ENCODE measurements at regions not wholly inside any gene's neighbourhood (a gene's known extent, or its start where the extent isn't known, plus 50 kb on each side); places are given as distances from the start of the nearest gene placed in this dataset.
"Not testable (repeated sequence)": the region's sequence is repeated elsewhere in the genome, so short reads cannot be mapped to it uniquely, and the experiment has no call there.

DNA sequence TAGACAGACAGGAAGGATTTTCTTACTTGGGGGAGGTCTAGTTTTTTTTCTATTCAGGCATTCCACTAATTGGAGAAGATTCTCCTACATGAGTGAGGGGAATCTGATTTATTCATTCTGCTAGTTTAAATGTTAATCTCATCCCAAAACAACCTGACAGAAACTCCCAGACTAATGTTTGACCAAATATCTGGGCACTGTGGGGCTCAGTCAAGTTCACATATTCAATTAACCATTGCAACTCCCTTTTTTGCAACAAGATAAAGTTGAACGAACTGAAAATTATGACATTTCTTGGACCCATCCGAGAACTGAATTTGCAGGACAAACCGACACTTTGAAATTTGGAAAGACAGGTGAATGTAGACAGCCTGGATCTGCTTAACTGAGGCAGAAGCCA lies 194.4 kb upstream of the PTER start:
- intact Hi-C loops (cut with DNase I), result no loop called here
- DNase-seq (no peak), ATAC-seq (no peak)
- Histone ChIP-seq H3K27me3 (no peaks in the 10 kb centered on the region), H3K4me3 (no peak overlapping the region), H3K9me3 (no peaks in the 10 kb centered on the region), H3K4me1 (no peaks in the 10 kb centered on the region), H3K27ac (no peak overlapping the region), H3K36me3 (no peaks in the 10 kb centered on the region)
- TF ChIP-seq, protein P1, sequence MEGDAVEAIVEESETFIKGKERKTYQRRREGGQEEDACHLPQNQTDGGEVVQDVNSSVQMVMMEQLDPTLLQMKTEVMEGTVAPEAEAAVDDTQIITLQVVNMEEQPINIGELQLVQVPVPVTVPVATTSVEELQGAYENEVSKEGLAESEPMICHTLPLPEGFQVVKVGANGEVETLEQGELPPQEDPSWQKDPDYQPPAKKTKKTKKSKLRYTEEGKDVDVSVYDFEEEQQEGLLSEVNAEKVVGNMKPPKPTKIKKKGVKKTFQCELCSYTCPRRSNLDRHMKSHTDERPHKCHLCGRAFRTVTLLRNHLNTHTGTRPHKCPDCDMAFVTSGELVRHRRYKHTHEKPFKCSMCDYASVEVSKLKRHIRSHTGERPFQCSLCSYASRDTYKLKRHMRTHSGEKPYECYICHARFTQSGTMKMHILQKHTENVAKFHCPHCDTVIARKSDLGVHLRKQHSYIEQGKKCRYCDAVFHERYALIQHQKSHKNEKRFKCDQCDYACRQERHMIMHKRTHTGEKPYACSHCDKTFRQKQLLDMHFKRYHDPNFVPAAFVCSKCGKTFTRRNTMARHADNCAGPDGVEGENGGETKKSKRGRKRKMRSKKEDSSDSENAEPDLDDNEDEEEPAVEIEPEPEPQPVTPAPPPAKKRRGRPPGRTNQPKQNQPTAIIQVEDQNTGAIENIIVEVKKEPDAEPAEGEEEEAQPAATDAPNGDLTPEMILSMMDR (IDR thresholded peaks at IDR 0.05), result no peak

DNA sequence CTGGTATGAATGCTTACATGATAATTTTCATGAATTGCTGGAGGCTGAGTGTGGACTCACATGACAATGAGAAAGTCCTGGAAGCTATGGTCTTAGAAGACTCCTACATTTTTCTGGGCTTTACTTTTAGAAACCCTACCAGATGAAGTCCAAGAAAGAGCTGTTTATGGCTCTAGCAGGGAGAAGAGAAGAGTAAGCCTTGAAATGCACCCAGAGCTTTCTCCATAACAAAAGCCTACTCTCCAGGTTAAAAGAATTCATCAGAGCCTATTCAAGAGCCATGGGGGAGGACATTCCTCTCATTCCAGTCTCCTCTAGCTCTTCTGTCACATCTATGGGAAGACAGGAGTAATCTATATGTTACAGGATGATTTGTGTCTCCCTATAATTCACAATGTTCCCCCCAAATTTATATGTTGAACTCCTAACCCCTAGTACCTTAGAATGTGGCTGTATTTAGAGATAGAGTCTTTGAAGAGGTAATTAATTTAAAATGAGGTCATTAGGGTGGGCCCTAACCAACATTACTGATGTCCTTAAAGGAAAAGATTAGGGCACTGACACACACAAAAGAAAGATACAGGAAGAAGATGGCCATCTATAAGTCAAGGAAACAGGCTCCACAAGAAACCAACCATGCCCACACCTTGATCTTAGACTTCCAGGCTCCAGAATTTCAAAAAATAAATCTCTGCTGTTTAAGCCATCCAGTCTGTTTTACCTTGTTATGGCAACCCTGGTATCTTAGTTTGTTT lies 193.8 kb upstream of the PTER start:
- no peaks in the 10 kb centered on the region for H3K27me3 ChIP-seq
- no peak overlapping the region for H3K27ac ChIP-seq
- H3K9me3 ChIP-seq, result no peaks in the 10 kb centered on the region
- no peak overlapping the region for H3K4me3 ChIP-seq
- no peaks in the 10 kb centered on the region for H3K36me3 ChIP-seq
- intact Hi-C loops (cut with DNase I), result no loop called here
- ATAC-seq (no peak), DNase-seq (no peak)
- TF ChIP-seq, protein P1 (IDR thresholded peaks at IDR 0.05), result no peak
- no peaks in the 10 kb centered on the region for H3K4me1 ChIP-seq

DNA sequence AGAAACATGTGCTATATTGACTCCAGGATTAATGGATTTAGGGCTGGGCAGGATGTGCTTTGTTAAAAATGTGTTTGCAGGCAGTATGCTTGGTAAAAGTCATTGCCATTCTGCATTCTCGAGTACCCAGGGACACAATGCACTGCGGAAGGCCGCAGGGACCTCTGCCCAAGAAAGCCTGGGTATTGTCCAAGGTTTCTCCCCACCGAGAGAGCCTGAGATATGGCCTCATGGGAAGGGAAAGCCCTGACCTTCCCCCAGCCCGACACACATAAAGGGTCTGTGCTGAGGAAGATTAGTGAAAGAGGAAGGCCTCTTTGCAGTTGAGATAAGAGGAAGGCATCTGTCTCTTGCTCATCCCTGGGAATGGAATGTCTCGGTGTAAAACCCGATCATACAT lies 186.7 kb upstream of the PTER start:
- H3K4me3 ChIP-seq; H3K4me1 ChIP-seq; H3K27ac ChIP-seq; DNase-seq; H3K27me3 ChIP-seq; H3K9me3 ChIP-seq; intact Hi-C loops (cut with DNase I); ATAC-seq; H3K36me3 ChIP-seq: not testable (repeated sequence)

DNA sequence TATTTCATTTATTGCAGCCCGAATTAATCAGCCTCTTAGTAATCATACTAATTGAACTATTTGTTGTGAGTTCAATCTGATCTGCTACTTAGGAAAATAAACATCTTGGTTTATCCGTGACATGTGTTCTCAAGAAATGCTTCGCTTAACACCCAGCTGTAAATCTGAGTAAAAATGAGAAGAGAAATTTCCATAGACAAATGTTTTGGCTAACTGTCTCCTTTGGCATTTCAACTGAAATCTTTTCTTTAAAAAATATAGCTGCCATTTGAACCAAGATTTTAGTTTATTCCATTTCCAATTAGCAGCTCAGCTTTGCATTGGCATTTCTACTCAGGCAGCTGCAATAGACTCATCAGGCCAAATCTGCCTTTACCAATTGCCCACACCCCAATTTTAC lies 180.5 kb upstream of the PTER start:
- TF ChIP-seq, protein P1 (IDR thresholded peaks at IDR 0.05), result no peak
- Histone ChIP-seq H3K4me1 (no peaks in the 10 kb centered on the region), H3K36me3 (no peaks in the 10 kb centered on the region), H3K9me3 (no peaks in the 10 kb centered on the region), H3K27ac (no peak overlapping the region), H3K4me3 (no peak overlapping the region), H3K27me3 (no peaks in the 10 kb centered on the region)
- no peak for DNase-seq
- intact Hi-C loops (cut with DNase I), result no loop called here
- no peak for ATAC-seq

DNA sequence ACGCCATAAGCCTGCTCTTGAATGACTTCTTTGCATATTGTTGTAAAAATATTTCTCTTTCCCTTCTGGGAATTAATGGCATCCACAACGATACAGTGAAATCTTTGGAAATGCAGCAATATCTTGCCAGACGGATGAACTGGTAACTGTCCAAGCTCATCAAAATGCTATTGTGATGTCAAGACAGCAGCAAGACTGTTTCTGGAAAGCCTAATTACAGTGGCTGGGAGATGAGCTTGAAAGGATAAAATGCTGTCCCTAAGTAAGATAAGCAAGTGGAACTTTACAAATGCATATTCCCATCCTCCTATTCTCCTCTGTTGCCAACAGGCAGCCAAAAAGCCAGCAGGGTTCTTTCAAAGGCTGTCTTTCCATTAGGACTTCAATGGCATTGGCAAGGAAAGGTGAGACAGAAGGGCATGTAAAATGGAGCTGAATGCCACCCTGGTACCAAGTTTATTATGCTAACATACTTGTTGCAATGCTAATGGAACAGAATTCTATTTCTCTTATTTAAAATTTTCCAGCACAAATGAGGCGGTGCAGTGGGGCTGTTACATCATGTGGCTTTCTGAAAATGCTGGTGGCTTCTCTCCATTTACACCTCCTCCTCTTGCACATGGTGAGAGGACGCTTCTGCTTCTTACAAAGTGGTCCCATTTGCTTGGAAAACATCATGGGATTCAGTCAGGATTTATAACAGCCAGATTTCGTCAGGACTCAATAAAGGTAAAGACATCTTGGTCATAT lies 178.3 kb upstream of the PTER start:
- no peak for DNase-seq
- ATAC-seq, result no peak
- Histone ChIP-seq H3K27me3 (no peaks in the 10 kb centered on the region), H3K4me1 (no peaks in the 10 kb centered on the region), H3K27ac (no peak overlapping the region), H3K4me3 (no peak overlapping the region), H3K36me3 (no peaks in the 10 kb centered on the region), H3K9me3 (no peaks in the 10 kb centered on the region)
- intact Hi-C loops (cut with DNase I), result no loop called here
- TF ChIP-seq, protein P1 (IDR thresholded peaks at IDR 0.05), result no peak

DNA sequence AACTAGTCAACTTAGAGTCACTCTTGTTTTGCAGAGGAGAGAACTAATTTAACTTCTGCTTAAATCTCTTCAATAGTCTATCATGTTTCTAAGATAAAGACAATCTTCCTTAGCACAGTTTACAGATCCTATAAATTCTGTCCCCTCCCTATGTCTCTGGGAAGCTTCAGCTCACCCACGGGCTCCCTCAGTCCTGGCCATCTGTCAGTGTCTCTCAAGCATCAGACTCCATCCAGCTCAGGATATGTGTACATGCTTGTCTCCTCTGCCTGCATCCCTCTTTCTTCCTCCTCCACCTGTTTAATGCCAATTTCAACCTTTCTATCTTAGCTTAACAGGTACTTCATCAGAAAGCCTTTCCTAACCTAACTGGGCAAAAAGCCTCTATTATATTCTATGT lies 177.1 kb upstream of the PTER start:
- Histone ChIP-seq H3K4me3 (no peak overlapping the region), H3K9me3 (no peaks in the 10 kb centered on the region), H3K4me1 (no peaks in the 10 kb centered on the region), H3K36me3 (no peaks in the 10 kb centered on the region), H3K27me3 (no peaks in the 10 kb centered on the region), H3K27ac (no peak overlapping the region)
- intact Hi-C loops (cut with DNase I), result no loop called here
- DNase-seq (no peak), ATAC-seq (no peak)
- TF ChIP-seq, protein P1 (IDR thresholded peaks at IDR 0.05), result no peak
